ENCODE measurements at regions not wholly inside any gene's neighbourhood (a gene's known extent, or its start where the extent isn't known, plus 50 kb on each side); places are given as distances from the start of the nearest gene placed in this dataset.

DNA sequence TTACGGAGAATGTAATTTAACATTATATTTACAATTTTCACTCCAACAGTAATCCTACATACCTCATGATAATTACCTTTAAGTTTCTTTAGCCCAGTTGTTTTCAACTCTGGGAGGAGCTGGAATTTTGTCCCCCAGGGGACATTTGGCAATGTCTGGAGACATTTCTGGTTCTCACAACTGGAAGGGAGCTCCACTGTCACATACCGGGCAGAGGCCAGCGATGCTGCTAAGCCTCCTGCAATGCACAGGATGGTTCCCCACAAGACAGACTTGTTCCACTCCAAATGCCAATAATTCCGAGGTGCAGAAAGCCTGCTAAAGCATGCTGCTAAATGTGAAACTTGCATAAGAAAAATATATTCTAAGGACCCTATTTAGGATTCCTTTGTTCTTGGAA lies 251.1 kb upstream of the IRX5 start:
- TF ChIP-seq, protein P1, sequence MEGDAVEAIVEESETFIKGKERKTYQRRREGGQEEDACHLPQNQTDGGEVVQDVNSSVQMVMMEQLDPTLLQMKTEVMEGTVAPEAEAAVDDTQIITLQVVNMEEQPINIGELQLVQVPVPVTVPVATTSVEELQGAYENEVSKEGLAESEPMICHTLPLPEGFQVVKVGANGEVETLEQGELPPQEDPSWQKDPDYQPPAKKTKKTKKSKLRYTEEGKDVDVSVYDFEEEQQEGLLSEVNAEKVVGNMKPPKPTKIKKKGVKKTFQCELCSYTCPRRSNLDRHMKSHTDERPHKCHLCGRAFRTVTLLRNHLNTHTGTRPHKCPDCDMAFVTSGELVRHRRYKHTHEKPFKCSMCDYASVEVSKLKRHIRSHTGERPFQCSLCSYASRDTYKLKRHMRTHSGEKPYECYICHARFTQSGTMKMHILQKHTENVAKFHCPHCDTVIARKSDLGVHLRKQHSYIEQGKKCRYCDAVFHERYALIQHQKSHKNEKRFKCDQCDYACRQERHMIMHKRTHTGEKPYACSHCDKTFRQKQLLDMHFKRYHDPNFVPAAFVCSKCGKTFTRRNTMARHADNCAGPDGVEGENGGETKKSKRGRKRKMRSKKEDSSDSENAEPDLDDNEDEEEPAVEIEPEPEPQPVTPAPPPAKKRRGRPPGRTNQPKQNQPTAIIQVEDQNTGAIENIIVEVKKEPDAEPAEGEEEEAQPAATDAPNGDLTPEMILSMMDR (IDR thresholded peaks at IDR 0.05), result no peak
- TF ChIP-seq, protein P2, sequence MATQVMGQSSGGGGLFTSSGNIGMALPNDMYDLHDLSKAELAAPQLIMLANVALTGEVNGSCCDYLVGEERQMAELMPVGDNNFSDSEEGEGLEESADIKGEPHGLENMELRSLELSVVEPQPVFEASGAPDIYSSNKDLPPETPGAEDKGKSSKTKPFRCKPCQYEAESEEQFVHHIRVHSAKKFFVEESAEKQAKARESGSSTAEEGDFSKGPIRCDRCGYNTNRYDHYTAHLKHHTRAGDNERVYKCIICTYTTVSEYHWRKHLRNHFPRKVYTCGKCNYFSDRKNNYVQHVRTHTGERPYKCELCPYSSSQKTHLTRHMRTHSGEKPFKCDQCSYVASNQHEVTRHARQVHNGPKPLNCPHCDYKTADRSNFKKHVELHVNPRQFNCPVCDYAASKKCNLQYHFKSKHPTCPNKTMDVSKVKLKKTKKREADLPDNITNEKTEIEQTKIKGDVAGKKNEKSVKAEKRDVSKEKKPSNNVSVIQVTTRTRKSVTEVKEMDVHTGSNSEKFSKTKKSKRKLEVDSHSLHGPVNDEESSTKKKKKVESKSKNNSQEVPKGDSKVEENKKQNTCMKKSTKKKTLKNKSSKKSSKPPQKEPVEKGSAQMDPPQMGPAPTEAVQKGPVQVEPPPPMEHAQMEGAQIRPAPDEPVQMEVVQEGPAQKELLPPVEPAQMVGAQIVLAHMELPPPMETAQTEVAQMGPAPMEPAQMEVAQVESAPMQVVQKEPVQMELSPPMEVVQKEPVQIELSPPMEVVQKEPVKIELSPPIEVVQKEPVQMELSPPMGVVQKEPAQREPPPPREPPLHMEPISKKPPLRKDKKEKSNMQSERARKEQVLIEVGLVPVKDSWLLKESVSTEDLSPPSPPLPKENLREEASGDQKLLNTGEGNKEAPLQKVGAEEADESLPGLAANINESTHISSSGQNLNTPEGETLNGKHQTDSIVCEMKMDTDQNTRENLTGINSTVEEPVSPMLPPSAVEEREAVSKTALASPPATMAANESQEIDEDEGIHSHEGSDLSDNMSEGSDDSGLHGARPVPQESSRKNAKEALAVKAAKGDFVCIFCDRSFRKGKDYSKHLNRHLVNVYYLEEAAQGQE (IDR thresholded peaks at IDR 0.05; ENCODE audit: insufficient read depth in 1 of 2, low read depth in 2 of 2, low read length in 1 of 2), result no peak
- no peak for TF ChIP-seq SIN3A (IDR thresholded peaks at IDR 0.05; ENCODE audit: borderline replicate concordance, insufficient read depth, low read depth, low read length)
- TF ChIP-seq POLR2AphosphoS5 (IDR thresholded peaks at IDR 0.05; ENCODE audit: low read depth, low read length), result no peak
- TF ChIP-seq TCF7L2 (IDR thresholded peaks at IDR 0.05; ENCODE audit: low read depth, low read length), result no peak
